Lower leg skin (tissue), 3 donors: ENCODE measurements at regions not wholly inside any gene's neighbourhood (a gene's known extent, or its start where the extent isn't known, plus 50 kb on each side); places are given as distances from the start of the nearest gene placed in this dataset.

Experiments used
- POLR2A ChIP-seq, 2 donors: fragments of 450-650 bp; IDR thresholded peaks; one replicate each; pipeline ENCODE4 v1.6.1; 2016 to 2017; ENCODE audit warnings: antibody characterized with exemption in 2 of 2, mild to moderate bottlenecking in 1 of 2, moderate library complexity in 1 of 2
- TF ChIP-seq, protein P1 (sequence below), 3 donors: fragments of 450-650 bp; IDR thresholded peaks; one replicate each; pipeline ENCODE4 v1.5.1; 2016; ENCODE audit warnings: antibody characterized with exemption in 3 of 3, mild to moderate bottlenecking in 3 of 3, moderate library complexity in 2 of 3

DNA sequence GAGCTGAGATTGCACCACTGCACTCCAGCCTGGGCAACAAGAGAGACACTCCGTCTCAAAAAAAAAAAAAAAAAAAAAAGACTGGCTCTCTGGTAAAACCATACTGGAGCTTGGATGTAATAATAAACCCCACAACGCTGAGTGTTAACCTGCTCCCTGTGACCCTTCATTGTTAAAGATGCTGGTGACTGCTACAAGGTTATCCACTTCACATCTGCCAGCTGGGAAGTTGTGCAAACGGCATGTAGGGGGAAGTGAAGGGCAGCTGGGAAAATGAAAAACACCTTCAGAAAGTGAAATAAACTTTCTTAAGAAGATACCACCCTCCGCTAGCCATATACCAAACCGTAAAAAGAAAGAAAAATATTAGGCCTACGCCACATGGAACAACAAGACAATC lies 131.0 kb upstream of the NUDT7 start:
- TF ChIP-seq, protein P1, sequence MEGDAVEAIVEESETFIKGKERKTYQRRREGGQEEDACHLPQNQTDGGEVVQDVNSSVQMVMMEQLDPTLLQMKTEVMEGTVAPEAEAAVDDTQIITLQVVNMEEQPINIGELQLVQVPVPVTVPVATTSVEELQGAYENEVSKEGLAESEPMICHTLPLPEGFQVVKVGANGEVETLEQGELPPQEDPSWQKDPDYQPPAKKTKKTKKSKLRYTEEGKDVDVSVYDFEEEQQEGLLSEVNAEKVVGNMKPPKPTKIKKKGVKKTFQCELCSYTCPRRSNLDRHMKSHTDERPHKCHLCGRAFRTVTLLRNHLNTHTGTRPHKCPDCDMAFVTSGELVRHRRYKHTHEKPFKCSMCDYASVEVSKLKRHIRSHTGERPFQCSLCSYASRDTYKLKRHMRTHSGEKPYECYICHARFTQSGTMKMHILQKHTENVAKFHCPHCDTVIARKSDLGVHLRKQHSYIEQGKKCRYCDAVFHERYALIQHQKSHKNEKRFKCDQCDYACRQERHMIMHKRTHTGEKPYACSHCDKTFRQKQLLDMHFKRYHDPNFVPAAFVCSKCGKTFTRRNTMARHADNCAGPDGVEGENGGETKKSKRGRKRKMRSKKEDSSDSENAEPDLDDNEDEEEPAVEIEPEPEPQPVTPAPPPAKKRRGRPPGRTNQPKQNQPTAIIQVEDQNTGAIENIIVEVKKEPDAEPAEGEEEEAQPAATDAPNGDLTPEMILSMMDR (IDR thresholded peaks at IDR 0.05): no peak
- no peak for TF ChIP-seq POLR2A (IDR thresholded peaks at IDR 0.05)
